ENCODE measurements at regions not wholly inside any gene's neighbourhood (a gene's known extent, or its start where the extent isn't known, plus 50 kb on each side); places are given as distances from the start of the nearest gene placed in this dataset.

DNA sequence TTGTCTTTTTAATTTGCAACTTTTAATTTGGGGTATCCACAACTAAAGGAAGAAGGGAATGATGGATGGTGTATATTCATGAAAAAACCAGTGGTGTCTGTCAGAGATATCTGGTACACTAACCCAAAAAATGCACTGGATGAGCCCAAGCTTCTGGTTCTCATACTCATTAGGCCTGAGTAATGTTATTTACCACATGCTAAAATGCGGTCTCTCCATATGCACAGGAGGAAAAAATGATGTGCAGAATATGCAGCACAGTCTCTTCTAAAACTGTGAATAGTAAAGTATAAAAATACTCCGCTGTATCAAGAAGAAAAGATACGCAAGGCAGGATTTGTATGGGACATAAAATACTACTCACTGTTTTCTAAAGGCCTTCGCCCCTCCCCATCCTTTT lies 275.6 kb upstream of the NAV3 start:
- Histone ChIP-seq H2BK120ac (ENCODE audit: low read depth, low read length, poor library complexity, severe bottlenecking) (no peak overlapping the region), H3K14ac (ENCODE audit: insufficient read depth, low read length) (no peak overlapping the region), H2BK20ac (ENCODE audit: low read depth, low read length, poor library complexity, severe bottlenecking) (no peak overlapping the region), H2AFZ (ENCODE audit: low read length) (no peak overlapping the region), H2AK5ac (ENCODE audit: insufficient read length, low read length) (no peak overlapping the region), H3K4me1 (ENCODE audit: insufficient read depth, low read length) (no peaks in the 10 kb centered on the region), H3K79me1 (ENCODE audit: insufficient read depth, low read depth, low read length, poor library complexity, severe bottlenecking) (no peaks in the 10 kb centered on the region), H3K9ac (ENCODE audit: extremely low read depth, insufficient read length, low read length) (no peak overlapping the region), H2BK12ac (ENCODE audit: insufficient read length, low read depth, low read length) (no peak overlapping the region), H4K20me1 (ENCODE audit: control insufficient read depth, insufficient read depth, insufficient read length) (no peaks in the 10 kb centered on the region), H3T11ph (ENCODE audit: low read length) (no peak overlapping the region), H4K5ac (ENCODE audit: insufficient read length, low read depth, low read length) (no peak overlapping the region), H2BK15ac (ENCODE audit: low read depth, low read length) (no peak overlapping the region), H3K23ac (ENCODE audit: insufficient read length, low read depth, low read length) (no peak overlapping the region), H3K23me2 (ENCODE audit: insufficient read length, low read depth, low read length, poor library complexity, severe bottlenecking) (no peaks in the 10 kb centered on the region), H3K18ac (ENCODE audit: insufficient read length, low read depth, low read length) (no peak overlapping the region), H3K4ac (ENCODE audit: low read depth, low read length) (no peak overlapping the region), H3K4me2 (ENCODE audit: insufficient read depth, insufficient read length, low read length) (no peak overlapping the region), H2BK5ac (ENCODE audit: insufficient read length, low read length) (no peak overlapping the region), H3K56ac (ENCODE audit: insufficient read length, low read depth, low read length) (no peak overlapping the region), H4K8ac (replicated peaks; ENCODE audit: insufficient read length, low read depth, low read length) (no peak overlapping the region), H3K27me3 (ENCODE audit: insufficient read depth, low read length) (no peaks in the 10 kb centered on the region), H3K9me3 (ENCODE audit: control insufficient read depth, low read depth, low read length) (no peaks in the 10 kb centered on the region), H3K27ac (ENCODE audit: insufficient read length, low read depth, low read length) (no peak overlapping the region), H3K79me2 (ENCODE audit: insufficient read depth, low read length) (no peaks in the 10 kb centered on the region), H4K91ac (ENCODE audit: insufficient read length, low read depth, low read length) (no peak overlapping the region)
- TF ChIP-seq, protein P1, sequence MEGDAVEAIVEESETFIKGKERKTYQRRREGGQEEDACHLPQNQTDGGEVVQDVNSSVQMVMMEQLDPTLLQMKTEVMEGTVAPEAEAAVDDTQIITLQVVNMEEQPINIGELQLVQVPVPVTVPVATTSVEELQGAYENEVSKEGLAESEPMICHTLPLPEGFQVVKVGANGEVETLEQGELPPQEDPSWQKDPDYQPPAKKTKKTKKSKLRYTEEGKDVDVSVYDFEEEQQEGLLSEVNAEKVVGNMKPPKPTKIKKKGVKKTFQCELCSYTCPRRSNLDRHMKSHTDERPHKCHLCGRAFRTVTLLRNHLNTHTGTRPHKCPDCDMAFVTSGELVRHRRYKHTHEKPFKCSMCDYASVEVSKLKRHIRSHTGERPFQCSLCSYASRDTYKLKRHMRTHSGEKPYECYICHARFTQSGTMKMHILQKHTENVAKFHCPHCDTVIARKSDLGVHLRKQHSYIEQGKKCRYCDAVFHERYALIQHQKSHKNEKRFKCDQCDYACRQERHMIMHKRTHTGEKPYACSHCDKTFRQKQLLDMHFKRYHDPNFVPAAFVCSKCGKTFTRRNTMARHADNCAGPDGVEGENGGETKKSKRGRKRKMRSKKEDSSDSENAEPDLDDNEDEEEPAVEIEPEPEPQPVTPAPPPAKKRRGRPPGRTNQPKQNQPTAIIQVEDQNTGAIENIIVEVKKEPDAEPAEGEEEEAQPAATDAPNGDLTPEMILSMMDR (conservative IDR thresholded peaks at IDR 0.05) = no peak
- WGBS (ENCODE audit: extremely low coverage, insufficient read length, low lambda C conversion rate) = no CpG with 5 or more reads among the region's 4 CpGs
- Mint-ChIP-seq H3K9me3 (no peaks in the 10 kb centered on the region; a peak in 1 of 5 replicates), H3K27me3 (ENCODE audit: low read depth) (no peaks in the 10 kb centered on the region), H3K27ac (no peak overlapping the region), H3K36me3 (ENCODE audit: insufficient read depth in 1 of 3, low read depth in 3 of 3) (no peaks in the 10 kb centered on the region; a peak in 1 of 7 replicates), H3K4me1 (no peaks in the 10 kb centered on the region), H3K4me3 (no peak overlapping the region)
- no peak for DNase-seq
